HepG2 (cell line): ENCODE measurements at regions not wholly inside any gene's neighbourhood (a gene's known extent, or its start where the extent isn't known, plus 50 kb on each side); places are given as distances from the start of the nearest gene placed in this dataset.

Experiments used
- ATAC-seq: fragments of 200-7000 bp; cut with Tn5 transposase; 3 replicates; pipeline ENCODE4 v1.9.1; 2020; ENCODE audit warnings: mild to moderate bottlenecking, moderate library complexity
- BruUV-seq: library from RNA; stranded (reverse); fragments of 400-500 nt; replicated peaks from 2 replicates; lab custom pipeline; 2021; lab: Mats Ljungman, UMichigan
- CTCF ChIA-PET: fragments of 300-600 bp; formaldehyde crosslinking; extraction: SDS; loops from one replicate; lab custom pipeline; 2021; ENCODE audit warnings: low total read pairs, inconsistent platforms, low intra/inter-chr PET ratio; lab: Yijun Ruan, JAX
- POLR2A ChIA-PET: fragments of 350-600 bp; sonication (Branson Sonifier 250); formaldehyde crosslinking; loops from one replicate; lab custom pipeline; 2020; ENCODE audit warnings: antibody characterized with exemption, inconsistent platforms; lab: Yijun Ruan, JAX
- DNase-seq: peaks from one replicate; pipeline ENCODE4 v3.0.0-alpha.2; 2015; ENCODE audit warnings: low spot score
- FAIRE-seq: peaks from 3 replicates; lab custom pipeline; 2011; peaks lifted over from hg19 to GRCh38; lab: Jason Lieb, UNC
- H2AFZ ChIP-seq: one replicate; pipeline ENCODE4 v1.6.1; 2011; ENCODE audit warnings: low read length, inconsistent platforms
- H3K27ac ChIP-seq: fragments of 300-600 bp; 3 replicates; pipeline ENCODE4 v1.8.0; 2011; ENCODE audit warnings: mixed run types, mild to moderate bottlenecking, mixed read lengths, low read length, inconsistent platforms; ENCODE audit not compliant: insufficient read depth; ENCODE audit errors: extremely low read length
- H3K27me3 ChIP-seq, 2 experiments: fragments of 200-600 bp in 1 of 2; 2 replicates in 1 of 2; 3 replicates in 1 of 2; pipeline versions ENCODE4 v1.6.0 to v1.8.0; 2011; ENCODE audit warnings: low read length in 2 of 2, mild to moderate bottlenecking in 2 of 2, moderate library complexity in 2 of 2, inconsistent platforms in 1 of 2; ENCODE audit not compliant: insufficient read depth in 2 of 2, control insufficient read depth in 1 of 2
- H3K36me3 ChIP-seq, 2 experiments: fragments of 200-600 bp in 1 of 2; replicated peaks in 1 of 2; 2 replicates in 1 of 2; 3 replicates in 1 of 2; pipeline versions ENCODE4 v1.5.1 to v1.8.0; 2011; ENCODE audit warnings: low read length in 2 of 2, inconsistent platforms in 1 of 2; ENCODE audit not compliant: insufficient read depth in 2 of 2, control insufficient read depth in 1 of 2
- H3K4me1 ChIP-seq: 2 replicates; pipeline ENCODE4 v1.5.1; 2012; ENCODE audit warnings: low read length, inconsistent platforms; ENCODE audit not compliant: insufficient read depth
- H3K4me2 ChIP-seq: 2 replicates; pipeline ENCODE4 v1.6.0; 2011; ENCODE audit warnings: low read depth, low read length, inconsistent platforms
- H3K4me3 ChIP-seq, 3 experiments: fragments of 200-600 bp in 1 of 3; sonication (generic), shearing (Covaris generic) in 1 of 3; replicated peaks in 1 of 3; 2 replicates each; pipeline ENCODE4 v1.5.1; 2011 to 2016; ENCODE audit warnings: low read length in 3 of 3, inconsistent platforms in 2 of 3, low read depth in 2 of 3, mild to moderate bottlenecking in 2 of 3, control low read depth in 1 of 3, mixed read lengths in 1 of 3; ENCODE audit not compliant: insufficient read depth in 1 of 3
- H3K79me2 ChIP-seq: one replicate; pipeline ENCODE4 v1.6.1; 2011; ENCODE audit warnings: low read length, inconsistent platforms; ENCODE audit not compliant: insufficient read depth
- H3K9ac ChIP-seq: 2 replicates; pipeline ENCODE4 v1.6.0; 2011; ENCODE audit warnings: mild to moderate bottlenecking, low read depth, low read length, inconsistent platforms; ENCODE audit not compliant: insufficient read depth
- H3K9me3 ChIP-seq: 2 replicates; pipeline ENCODE4 v1.5.1; 2012; ENCODE audit warnings: mild to moderate bottlenecking, low read length
- H4K20me1 ChIP-seq: 2 replicates; pipeline ENCODE4 v1.6.0; 2011; ENCODE audit warnings: inconsistent platforms, mild to moderate bottlenecking, low read length, moderate library complexity; ENCODE audit not compliant: insufficient read depth
- IRF2 ChIP-seq: IDR thresholded peaks from 2 replicates; pipeline ENCODE4 v1.6.1; 2018; ENCODE audit warnings: missing genetic modification reagents, missing compliant biosample characterization
- KLF12 ChIP-seq: sonication (generic); formaldehyde crosslinking; IDR thresholded peaks from 2 replicates; pipeline ENCODE4 v1.4.0; 2020; ENCODE audit warnings: missing genetic modification reagents, borderline replicate concordance
- MAFG ChIP-seq: sonication (generic); formaldehyde crosslinking; IDR thresholded peaks from 2 replicates; pipeline ENCODE4 v1.5.1; 2020; ENCODE audit warnings: mild to moderate bottlenecking, missing genetic modification reagents
- NFIB ChIP-seq: sonication (generic); formaldehyde crosslinking; IDR thresholded peaks from 2 replicates; pipeline ENCODE4 v1.9.0; 2021; ENCODE audit warnings: missing genetic modification reagents, mild to moderate bottlenecking, borderline replicate concordance
- NFIC ChIP-seq: IDR thresholded peaks from 2 replicates; pipeline ENCODE4 v1.6.1; 2012; ENCODE audit warnings: mild to moderate bottlenecking, low read length, inconsistent platforms
- SETDB1 ChIP-seq: sonication (generic); formaldehyde crosslinking; IDR thresholded peaks from 2 replicates; pipeline ENCODE4 v1.5.1; 2020; ENCODE audit warnings: missing genetic modification reagents, mild to moderate bottlenecking, borderline replicate concordance
- SIX4 ChIP-seq: sonication (generic); formaldehyde crosslinking; IDR thresholded peaks from 2 replicates; pipeline ENCODE4 v1.4.0; 2020; ENCODE audit warnings: missing genetic modification reagents
- SSRP1 ChIP-seq: IDR thresholded peaks from 2 replicates; pipeline ENCODE4 v1.6.1; 2016; ENCODE audit warnings: control low read depth
- THAP11 ChIP-seq: IDR thresholded peaks from 2 replicates; pipeline ENCODE4 v1.6.1; 2016; ENCODE audit warnings: missing biosample characterization, missing genetic modification reagents
- ZBTB2 ChIP-seq: sonication (generic); formaldehyde crosslinking; IDR thresholded peaks from 2 replicates; pipeline ENCODE4 v1.8.0; 2022; ENCODE audit warnings: low read depth, missing genetic modification reagents
- ZBTB25 ChIP-seq: IDR thresholded peaks from 2 replicates; pipeline ENCODE4 v1.6.1; 2018; ENCODE audit warnings: missing genetic modification reagents
- ZBTB26 ChIP-seq: IDR thresholded peaks from 2 replicates; pipeline ENCODE4 v1.6.1; 2016; ENCODE audit warnings: missing compliant biosample characterization, missing genetic modification reagents, borderline replicate concordance
- ZBTB49 ChIP-seq: sonication (generic); formaldehyde crosslinking; IDR thresholded peaks from 2 replicates; pipeline ENCODE4 v1.4.0; 2020; ENCODE audit warnings: missing genetic modification reagents, borderline replicate concordance
- ZNF17 ChIP-seq: sonication (generic); formaldehyde crosslinking; IDR thresholded peaks from 2 replicates; pipeline ENCODE4 v1.5.0; 2020; ENCODE audit warnings: mild to moderate bottlenecking, missing genetic modification reagents
- ZNF446 ChIP-seq: sonication (generic); formaldehyde crosslinking; IDR thresholded peaks from 2 replicates; pipeline ENCODE4 v1.5.0; 2020; ENCODE audit warnings: mild to moderate bottlenecking, missing genetic modification reagents
- ZNF687 ChIP-seq: sonication (generic); formaldehyde crosslinking; IDR thresholded peaks from 2 replicates; pipeline ENCODE4 v1.5.1; 2020; ENCODE audit warnings: mild to moderate bottlenecking, missing genetic modification reagents, moderate library complexity
- ZNF7 ChIP-seq: IDR thresholded peaks from 2 replicates; pipeline ENCODE4 v1.6.1; 2016; ENCODE audit warnings: missing biosample characterization, missing genetic modification reagents
- in situ Hi-C: cut with HindIII; loops from 2 replicates; pipeline ENCODE4 v1.10.0; 2017; ENCODE audit warnings: low pct_unique_long_range_greater_than_20kb; ENCODE audit not compliant: extremely low pct_ligation_motif_present
- intact Hi-C: fragments of 100-400 bp; cut with micrococcal nuclease; formaldehyde crosslinking; loops from one replicate; pipeline ENCODE4 v1.10.0; 2022; ENCODE audit not compliant: unreplicated experiment

- no peak for DNase-seq
- Histone ChIP-seq H3K9me3 (no peaks in the 10 kb centered on the region), H3K27ac (no peak overlapping the region), H3K4me1 (no peaks in the 10 kb centered on the region), H3K79me2 (no peaks in the 10 kb centered on the region), H3K4me3 (no peak overlapping the region), H4K20me1 (no peaks in the 10 kb centered on the region), H3K36me3 (no peaks in the 10 kb centered on the region), H3K27me3 (no peaks in the 10 kb centered on the region), H3K9ac (no peak overlapping the region), H3K4me2 (no peak overlapping the region), H2AFZ (no peak overlapping the region)
- intact Hi-C loops (no loop called here), in situ Hi-C loops (no loop called here)
- BruUV-seq: no TSS peak
- POLR2A ChIA-PET: no interaction called here
- CTCF ChIA-PET: no interaction called here
- no peak for FAIRE-seq
- no peak for ATAC-seq
- TF ChIP-seq NFIB (CRISPR knock-in tag): no peak
- no peak for TF ChIP-seq ZNF7 (CRISPR knock-in tag)
- no peak for TF ChIP-seq ZNF17
- no peak for TF ChIP-seq SSRP1
- TF ChIP-seq THAP11 (CRISPR knock-in tag): no peak
- TF ChIP-seq ZBTB25: no peak
- TF ChIP-seq ZBTB26 (CRISPR knock-in tag): no peak
- no peak for TF ChIP-seq ZNF687 (CRISPR knock-in tag)
- TF ChIP-seq ZBTB2 (CRISPR knock-in tag): no peak
- TF ChIP-seq SETDB1 (CRISPR knock-in tag): no peak
- no peak for TF ChIP-seq KLF12 (CRISPR knock-in tag)
- TF ChIP-seq SIX4 (CRISPR knock-in tag): no peak
- TF ChIP-seq ZNF446 (CRISPR knock-in tag): no peak
- no peak for TF ChIP-seq NFIC
- no peak for TF ChIP-seq ZBTB49 (CRISPR knock-in tag)
- TF ChIP-seq IRF2 (CRISPR knock-in tag): no peak
- TF ChIP-seq MAFG (CRISPR knock-in tag): no peak
Observed at GRCh38 chr3:144516026-144516425, 544.4 kb downstream of the DIPK2A start.
